Astrocyte (in vitro differentiated cells and primary cell): ENCODE measurements at regions not wholly inside any gene's neighbourhood (a gene's known extent, or its start where the extent isn't known, plus 50 kb on each side); places are given as distances from the start of the nearest gene placed in this dataset.

Experiments used
- EZH2 ChIP-seq: IDR thresholded peaks from 2 replicates; pipeline ENCODE4 v1.6.1; 2012; ENCODE audit warnings: mild to moderate bottlenecking, low read length, inconsistent platforms; ENCODE audit not compliant: insufficient read depth
- TF ChIP-seq, protein P1 (sequence below): IDR thresholded peaks from 2 replicates; pipeline ENCODE4 v1.5.1; 2011; ENCODE audit warnings: low read depth, mild to moderate bottlenecking, inconsistent platforms, low read length, moderate library complexity; ENCODE audit not compliant: insufficient read depth

DNA sequence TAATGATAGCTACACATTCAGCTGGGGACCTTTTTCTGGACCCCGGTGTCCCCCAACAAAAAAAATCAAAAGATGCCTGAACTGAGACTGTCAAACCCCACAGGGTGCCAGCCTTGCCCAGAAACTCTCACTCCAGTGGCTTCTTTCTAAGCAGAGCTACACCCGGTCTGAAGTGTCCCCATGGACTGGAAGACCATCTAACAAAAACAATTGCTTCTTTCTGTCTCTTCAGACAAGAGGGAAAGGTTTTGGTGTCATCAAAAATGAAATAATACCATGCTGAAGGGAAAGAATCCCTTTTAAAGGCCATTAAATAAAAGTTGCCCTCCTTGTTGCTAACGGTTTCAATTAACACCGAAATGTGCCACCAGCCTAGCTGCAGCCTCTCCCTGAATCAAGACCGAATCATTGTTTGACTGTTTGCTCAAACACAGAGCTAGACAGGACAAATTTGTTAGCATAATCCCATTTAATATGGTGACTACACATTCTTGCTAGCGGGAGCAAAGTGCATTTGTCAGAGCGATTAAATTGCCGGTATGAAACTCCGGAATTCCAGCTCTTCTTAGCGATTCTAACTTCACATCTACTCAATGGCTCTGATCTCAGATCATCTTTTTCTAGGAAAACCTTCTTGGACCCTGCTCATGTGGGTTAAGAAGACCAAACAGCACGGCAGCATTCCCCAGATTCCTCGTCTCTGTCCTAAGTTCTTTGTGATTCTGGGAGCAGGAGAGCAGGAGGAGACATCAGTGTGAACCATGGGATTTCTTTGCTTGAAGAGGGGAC lies 397.5 kb upstream of the PRKCQ start:
- TF ChIP-seq, protein P1, sequence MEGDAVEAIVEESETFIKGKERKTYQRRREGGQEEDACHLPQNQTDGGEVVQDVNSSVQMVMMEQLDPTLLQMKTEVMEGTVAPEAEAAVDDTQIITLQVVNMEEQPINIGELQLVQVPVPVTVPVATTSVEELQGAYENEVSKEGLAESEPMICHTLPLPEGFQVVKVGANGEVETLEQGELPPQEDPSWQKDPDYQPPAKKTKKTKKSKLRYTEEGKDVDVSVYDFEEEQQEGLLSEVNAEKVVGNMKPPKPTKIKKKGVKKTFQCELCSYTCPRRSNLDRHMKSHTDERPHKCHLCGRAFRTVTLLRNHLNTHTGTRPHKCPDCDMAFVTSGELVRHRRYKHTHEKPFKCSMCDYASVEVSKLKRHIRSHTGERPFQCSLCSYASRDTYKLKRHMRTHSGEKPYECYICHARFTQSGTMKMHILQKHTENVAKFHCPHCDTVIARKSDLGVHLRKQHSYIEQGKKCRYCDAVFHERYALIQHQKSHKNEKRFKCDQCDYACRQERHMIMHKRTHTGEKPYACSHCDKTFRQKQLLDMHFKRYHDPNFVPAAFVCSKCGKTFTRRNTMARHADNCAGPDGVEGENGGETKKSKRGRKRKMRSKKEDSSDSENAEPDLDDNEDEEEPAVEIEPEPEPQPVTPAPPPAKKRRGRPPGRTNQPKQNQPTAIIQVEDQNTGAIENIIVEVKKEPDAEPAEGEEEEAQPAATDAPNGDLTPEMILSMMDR: no peak
- no peak for TF ChIP-seq EZH2
